ENCODE measurements at regions not wholly inside any gene's neighbourhood (a gene's known extent, or its start where the extent isn't known, plus 50 kb on each side); places are given as distances from the start of the nearest gene placed in this dataset.

GRCh38 chr2:4246364-4247131 lies 543.2 kb downstream of the DCDC2C start:
- no peak for DNase-seq (ENCODE audit: low read depth, low spot score)

GRCh38 chr2:4247791-4248190 lies 544.4 kb downstream of the DCDC2C start:
- DNase-seq (ENCODE audit: low read depth, low spot score): no peak

- no peak for DNase-seq (ENCODE audit: low read depth, low spot score)
These were observed 552.1 kb downstream of the DCDC2C start for GRCh38 chr2:4255491-4255890.

- DNase-seq (ENCODE audit: low read depth, low spot score): no peak
These were observed 553.0 kb downstream of the DCDC2C start for GRCh38 chr2:4256351-4256750.

GRCh38 chr2:4258563-4258962 lies 555.2 kb downstream of the DCDC2C start:
- DNase-seq (ENCODE audit: low read depth, low spot score): peak; percentile 25

- no peak for DNase-seq (ENCODE audit: low read depth, low spot score)
These were observed 562.6 kb downstream of the DCDC2C start for GRCh38 chr2:4265936-4266335.

- no peak for DNase-seq (ENCODE audit: low read depth, low spot score)
These were observed 566.5 kb downstream of the DCDC2C start for GRCh38 chr2:4269885-4270284.

GRCh38 chr2:4272261-4272858 lies 569.0 kb downstream of the DCDC2C start:
- no peak for DNase-seq (ENCODE audit: low read depth, low spot score)

- no peak for DNase-seq (ENCODE audit: low read depth, low spot score)
These were observed 575.0 kb downstream of the DCDC2C start for GRCh38 chr2:4278392-4278791.

GRCh38 chr2:4279431-4279830 lies 576.1 kb downstream of the DCDC2C start:
- DNase-seq (ENCODE audit: low read depth, low spot score): no peak

- no peak for DNase-seq (ENCODE audit: low read depth, low spot score)
These were observed 588.1 kb downstream of the DCDC2C start for GRCh38 chr2:4291430-4291829.

GRCh38 chr2:4295680-4296079 lies 592.3 kb downstream of the DCDC2C start:
- DNase-seq (ENCODE audit: low read depth, low spot score): no peak

- no peak for DNase-seq (ENCODE audit: low read depth, low spot score)
These were observed 597.2 kb downstream of the DCDC2C start for GRCh38 chr2:4300616-4301015.

- DNase-seq (ENCODE audit: low read depth, low spot score): no peak
These were observed 621.2 kb downstream of the DCDC2C start for GRCh38 chr2:4324531-4324930.

GRCh38 chr2:4336864-4337263 lies 633.5 kb downstream of the DCDC2C start:
- no peak for DNase-seq (ENCODE audit: low read depth, low spot score)

- DNase-seq (ENCODE audit: low read depth, low spot score): no peak
These were observed 635.0 kb downstream of the DCDC2C start for GRCh38 chr2:4338345-4338744.

GRCh38 chr2:4340536-4340935 lies 637.2 kb downstream of the DCDC2C start:
- DNase-seq (ENCODE audit: low read depth, low spot score): no peak

- DNase-seq (ENCODE audit: low read depth, low spot score): no peak
These were observed 643.3 kb downstream of the DCDC2C start for GRCh38 chr2:4346628-4347027.

GRCh38 chr2:4353668-4354067 lies 650.3 kb downstream of the DCDC2C start:
- DNase-seq (ENCODE audit: low read depth, low spot score): no peak

GRCh38 chr2:4354164-4354563 lies 650.8 kb downstream of the DCDC2C start:
- DNase-seq (ENCODE audit: low read depth, low spot score): no peak

- DNase-seq (ENCODE audit: low read depth, low spot score): no peak
These were observed 651.3 kb downstream of the DCDC2C start for GRCh38 chr2:4354678-4355077.

GRCh38 chr2:4356109-4356508 lies 652.7 kb downstream of the DCDC2C start:
- no peak for DNase-seq (ENCODE audit: low read depth, low spot score)

- DNase-seq (ENCODE audit: low read depth, low spot score): no peak
These were observed 653.2 kb downstream of the DCDC2C start for GRCh38 chr2:4356541-4356940.

Data from brain pericyte (primary cell).